T-cell (primary cell): ENCODE measurements at regions not wholly inside any gene's neighbourhood (a gene's known extent, or its start where the extent isn't known, plus 50 kb on each side); places are given as distances from the start of the nearest gene placed in this dataset.

Experiments
- ATAC-seq, 4 experiments: fragments of 200-7000 bp in 3 of 4; fragments of 150-1000 bp in 1 of 4; cut with Tn5 transposase; replicated peaks in 1 of 4; 1 replicate in 3 of 4; 2 replicates in 1 of 4; pipeline ENCODE4 v1.10.0; 2021; ENCODE audit warnings: moderate library complexity in 3 of 4, mild to moderate bottlenecking in 2 of 4, moderate number of reproducible peaks in 1 of 4
- CTCF ChIA-PET, 2 donors: fragments of 300-600 bp; sonication (Branson Sonifier 250); formaldehyde crosslinking; loops; one replicate each; lab custom pipeline; 2022; ENCODE audit warnings: antibody characterized with exemption in 2 of 2; lab: Charles Lee
- POLR2A ChIA-PET, 2 donors: fragments of 300-600 bp; sonication (Branson Sonifier 250); formaldehyde crosslinking; loops; one replicate each; lab custom pipeline; 2022; ENCODE audit warnings: antibody characterized with exemption in 2 of 2; lab: Charles Lee
- DNase-seq, 35 experiments: peaks; one replicate each; pipeline versions ENCODE4 v3.0.0 to v3.0.0-alpha.2; 2013 to 2023
- H3K27ac ChIP-seq: one replicate; pipeline ENCODE4 v1.5.1; 2013; ENCODE audit warnings: low read length
- H3K27me3 ChIP-seq, 2 experiments: replicated peaks in 1 of 2; 1 replicate in 1 of 2; 2 replicates in 1 of 2; pipeline versions ENCODE4 v1.6.1 to v1.7.0; 2013; ENCODE audit warnings: low read length in 1 of 2, mixed read lengths in 1 of 2; ENCODE audit not compliant: control insufficient read depth in 2 of 2, insufficient read depth in 2 of 2; ENCODE audit errors: extremely low read depth in 1 of 2
- H3K36me3 ChIP-seq, 2 donors: 1 replicate in 1 of 2; 2 replicates in 1 of 2; pipeline versions ENCODE4 v1.6.1 to v1.7.0; 2013; ENCODE audit warnings: low read length in 1 of 2; ENCODE audit not compliant: control insufficient read depth in 2 of 2, insufficient read depth in 1 of 2; ENCODE audit errors: extremely low read depth in 1 of 2
- H3K4me1 ChIP-seq, 2 experiments: 1 replicate in 1 of 2; 2 replicates in 1 of 2; pipeline versions ENCODE4 v1.6.1 to v1.7.0; 2013; ENCODE audit warnings: low read length in 2 of 2, mixed read lengths in 1 of 2; ENCODE audit not compliant: insufficient read depth in 2 of 2, control insufficient read depth in 1 of 2; ENCODE audit errors: extremely low read depth in 1 of 2
- H3K4me3 ChIP-seq, 2 donors: 1 replicate in 1 of 2; 2 replicates in 1 of 2; pipeline versions ENCODE4 v1.5.1 to v1.7.0; 2013; ENCODE audit warnings: mild to moderate bottlenecking in 2 of 2, low read length in 1 of 2, moderate library complexity in 1 of 2; ENCODE audit not compliant: control insufficient read depth in 1 of 2; ENCODE audit errors: extremely low read depth in 1 of 2
- H3K9me3 ChIP-seq: 2 replicates; pipeline ENCODE4 v1.7.0; 2013
- H3K27ac Mint-ChIP-seq, 2 donors: one replicate each; pipeline ENCODE4 v1.8.0; 2020 to 2021; ENCODE audit warnings: mild to moderate bottlenecking in 2 of 2, mixed read lengths in 2 of 2
- H3K27me3 Mint-ChIP-seq, 2 donors: one replicate each; pipeline ENCODE4 v1.8.0; 2021 to 2022; ENCODE audit warnings: mixed read lengths in 2 of 2
- H3K36me3 Mint-ChIP-seq: one replicate; pipeline ENCODE4 v1.8.0; 2021; ENCODE audit warnings: mixed read lengths
- H3K4me1 Mint-ChIP-seq, 3 donors: one replicate each; pipeline ENCODE4 v1.8.0; 2020 to 2022; ENCODE audit warnings: mixed read lengths in 3 of 3, mild to moderate bottlenecking in 1 of 3
- H3K4me3 Mint-ChIP-seq, 3 donors: one replicate each; pipeline ENCODE4 v1.8.0; 2020 to 2022; ENCODE audit warnings: mild to moderate bottlenecking in 3 of 3, mixed read lengths in 3 of 3, moderate library complexity in 3 of 3
- H3K9me3 Mint-ChIP-seq, 3 donors: one replicate each; pipeline ENCODE4 v1.8.0; 2020 to 2022; ENCODE audit warnings: mixed read lengths in 3 of 3
- WGBS: methylation state at CpG from one replicate; pipeline ENCODE4 v1.1.5; 2013; ENCODE audit warnings: missing lambda C conversion rate; ENCODE audit not compliant: insufficient coverage; 5-methylcytosine and 5-hydroxymethylcytosine counted together

GRCh38 chr2:147223553-147224060 lies 621.2 kb upstream of the ACVR2A start:
- WGBS = no CpG with 5 or more reads among the region's 2 CpGs
- Mint-ChIP-seq H3K9me3 (peaks cover 0 to 15% (median 8%) of the 10 kb centered on the region in 3 donors), H3K4me1 (no peaks in the 10 kb centered on the region), H3K27me3 (no peaks in the 10 kb centered on the region), H3K36me3 (no peaks in the 10 kb centered on the region), H3K4me3 (no peak overlapping the region), H3K27ac (no peak overlapping the region)
- CTCF ChIA-PET = interaction anchor here (0.6 kb wide), 2 partner anchors 222 to 1131 kb away, joined by 3 to 5 read pairs; no protein-coding TSS in a partner anchor
- Histone ChIP-seq H3K4me1 (no peaks in the 10 kb centered on the region), H3K4me3 (no peak overlapping the region), H3K27ac (no peak overlapping the region), H3K9me3 (no peaks in the 10 kb centered on the region), H3K27me3 (no peaks in the 10 kb centered on the region), H3K36me3 (no peaks in the 10 kb centered on the region)
- POLR2A ChIA-PET = no interaction called here
- DNase-seq = no peak
- ATAC-seq = no peak

- ChIA-PET CTCF (interaction anchor here in 1 of 2 donors (0.6 kb wide), 1 partner anchor 1131 kb away, joined by 3 read pairs; no protein-coding TSS in a partner anchor), POLR2A (no interaction called here)
- H3K27ac ChIP-seq = no peak overlapping the region
- H3K9me3 ChIP-seq = no peaks in the 10 kb centered on the region
- no peaks in the 10 kb centered on the region for H3K4me1 ChIP-seq
- DNase-seq (no peak), ATAC-seq (no peak)
- H3K36me3 Mint-ChIP-seq = no peaks in the 10 kb centered on the region
- no peaks in the 10 kb centered on the region for H3K36me3 ChIP-seq
- peaks cover 0 to 15% (median 8%) of the 10 kb centered on the region in 3 donors for H3K9me3 Mint-ChIP-seq
- no peak overlapping the region for H3K27ac Mint-ChIP-seq
- H3K4me1 Mint-ChIP-seq = no peaks in the 10 kb centered on the region
- H3K4me3 Mint-ChIP-seq = no peak overlapping the region
- H3K4me3 ChIP-seq = no peak overlapping the region
- no peaks in the 10 kb centered on the region for H3K27me3 Mint-ChIP-seq
- no peaks in the 10 kb centered on the region for H3K27me3 ChIP-seq
These were observed 621.7 kb upstream of the ACVR2A start for GRCh38 chr2:147223119-147223518.

DNA sequence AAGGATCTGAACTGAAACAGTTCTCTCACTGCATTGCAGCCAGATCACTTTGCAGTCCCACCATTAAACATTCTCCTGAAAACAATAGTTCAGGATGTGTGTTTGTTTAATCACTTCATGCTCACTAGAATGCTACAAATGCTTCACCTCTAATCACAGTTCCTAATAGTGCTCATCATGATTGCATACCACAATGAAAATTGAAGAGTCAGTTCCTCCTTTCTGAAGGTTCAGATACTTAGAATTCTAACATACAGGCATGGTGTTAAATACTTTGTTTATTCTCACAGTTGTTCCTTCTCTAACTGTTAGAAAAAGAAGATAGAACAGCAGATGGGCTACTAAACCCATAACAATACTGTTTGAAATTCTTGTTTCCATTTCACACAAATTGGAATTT lies 622.3 kb upstream of the ACVR2A start:
- H3K36me3 ChIP-seq = no peaks in the 10 kb centered on the region
- H3K27ac Mint-ChIP-seq = no peak overlapping the region
- DNase-seq (no peak), ATAC-seq (no peak)
- H3K27ac ChIP-seq = no peak overlapping the region
- H3K4me1 ChIP-seq = no peaks in the 10 kb centered on the region
- H3K36me3 Mint-ChIP-seq = no peaks in the 10 kb centered on the region
- H3K4me3 Mint-ChIP-seq = no peak overlapping the region
- peaks cover 0 to 18% (median 10%) of the 10 kb centered on the region in 3 donors for H3K9me3 Mint-ChIP-seq
- no peaks in the 10 kb centered on the region for H3K27me3 Mint-ChIP-seq
- H3K4me1 Mint-ChIP-seq = no peaks in the 10 kb centered on the region
- ChIA-PET CTCF (no interaction called here), POLR2A (no interaction called here)
- no peaks in the 10 kb centered on the region for H3K27me3 ChIP-seq
- no peak overlapping the region for H3K4me3 ChIP-seq
- H3K9me3 ChIP-seq = no peaks in the 10 kb centered on the region

DNA sequence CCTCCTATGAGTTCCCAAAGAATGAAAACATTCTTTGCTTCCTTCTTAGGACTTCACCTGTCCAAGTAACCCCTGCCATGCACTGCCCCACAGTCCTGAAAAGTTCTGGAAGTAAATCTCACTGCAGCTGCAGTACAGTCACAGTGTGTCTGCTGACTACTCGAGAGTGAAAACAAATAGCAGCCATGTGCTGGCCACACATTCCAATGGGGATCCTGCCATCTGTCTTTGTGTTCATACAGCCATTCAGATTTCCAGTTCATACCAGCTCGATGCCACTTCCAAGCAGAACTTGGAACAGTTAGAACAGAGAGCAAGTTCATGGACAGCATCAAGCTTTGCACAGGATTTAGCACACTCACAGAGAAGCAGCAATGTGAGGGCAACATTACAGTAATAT lies 629.9 kb upstream of the ACVR2A start:
- WGBS = 49% methylated on average over 2 of the region's 2 CpGs
- H3K27ac Mint-ChIP-seq = no peak overlapping the region
- no peak overlapping the region for H3K27ac ChIP-seq
- H3K9me3 ChIP-seq = no peaks in the 10 kb centered on the region
- H3K4me3 ChIP-seq = no peak overlapping the region
- POLR2A ChIA-PET = no interaction called here
- H3K9me3 Mint-ChIP-seq = peaks cover 4 to 27% (median 11%) of the 10 kb centered on the region in 3 donors
- H3K36me3 ChIP-seq = no peaks in the 10 kb centered on the region
- H3K4me1 ChIP-seq = no peaks in the 10 kb centered on the region
- H3K4me1 Mint-ChIP-seq = no peaks in the 10 kb centered on the region
- ATAC-seq (no peak), DNase-seq (no peak)
- H3K27me3 ChIP-seq = no peaks in the 10 kb centered on the region
- no peak overlapping the region for H3K4me3 Mint-ChIP-seq
- CTCF ChIA-PET = no interaction called here
- H3K36me3 Mint-ChIP-seq = no peaks in the 10 kb centered on the region
- no peaks in the 10 kb centered on the region for H3K27me3 Mint-ChIP-seq

DNA sequence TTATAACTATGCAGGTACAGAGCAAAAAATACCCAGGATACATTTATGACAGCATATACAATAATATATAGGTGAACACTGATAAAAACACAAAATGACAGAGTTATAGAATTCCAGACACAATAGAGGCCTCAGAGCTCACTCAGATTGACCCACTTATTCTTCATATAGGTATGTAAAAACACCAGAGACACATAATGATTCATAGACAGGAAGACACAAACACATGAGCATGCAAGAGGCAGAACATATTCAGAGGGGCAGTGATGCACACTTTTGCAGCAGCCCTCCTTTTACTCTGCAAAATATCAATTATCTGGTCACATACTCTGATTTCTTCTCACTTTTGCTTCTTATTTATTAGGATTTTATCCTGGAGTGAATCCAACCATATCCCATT lies 633.3 kb upstream of the ACVR2A start:
- no peaks in the 10 kb centered on the region for H3K36me3 ChIP-seq
- no peak overlapping the region for H3K27ac Mint-ChIP-seq
- H3K4me3 ChIP-seq = no peak overlapping the region
- no peak overlapping the region for H3K4me3 Mint-ChIP-seq
- POLR2A ChIA-PET = no interaction called here
- no peaks in the 10 kb centered on the region for H3K4me1 ChIP-seq
- H3K9me3 Mint-ChIP-seq = peaks cover 0 to 9% (median 4%) of the 10 kb centered on the region in 3 donors
- no peaks in the 10 kb centered on the region for H3K27me3 Mint-ChIP-seq
- no peaks in the 10 kb centered on the region for H3K27me3 ChIP-seq
- ATAC-seq (no peak), DNase-seq (no peak)
- no peaks in the 10 kb centered on the region for H3K4me1 Mint-ChIP-seq
- CTCF ChIA-PET = no interaction called here
- no peaks in the 10 kb centered on the region for H3K36me3 Mint-ChIP-seq
- no peaks in the 10 kb centered on the region for H3K9me3 ChIP-seq
- H3K27ac ChIP-seq = no peak overlapping the region

DNA sequence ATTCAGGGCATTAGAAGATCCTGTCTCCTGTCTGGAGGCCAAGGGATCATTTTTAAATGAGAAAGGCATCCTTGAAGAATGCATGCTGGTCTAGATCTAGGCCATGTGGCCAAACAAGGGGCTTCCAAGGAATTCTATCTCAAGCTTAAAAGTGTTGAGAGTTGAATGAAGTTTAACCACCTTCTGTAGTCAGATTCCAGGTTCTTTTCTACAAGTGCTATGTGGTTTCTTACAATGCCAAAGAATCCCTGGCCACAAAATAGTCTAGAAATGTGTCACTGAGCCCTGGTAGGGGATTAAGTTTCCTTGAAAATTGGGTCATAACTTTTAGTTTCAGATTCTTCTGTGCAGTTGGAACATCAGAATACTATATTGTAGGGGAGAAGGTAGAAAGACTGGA lies 640.7 kb upstream of the ACVR2A start:
- no peak overlapping the region for H3K4me3 ChIP-seq
- H3K4me1 ChIP-seq = no peaks in the 10 kb centered on the region
- ChIA-PET POLR2A (no interaction called here), CTCF (no interaction called here)
- no peaks in the 10 kb centered on the region for H3K9me3 ChIP-seq
- no peak for DNase-seq
- no peaks in the 10 kb centered on the region for H3K27me3 ChIP-seq
- Mint-ChIP-seq H3K4me1 (no peaks in the 10 kb centered on the region), H3K4me3 (no peak overlapping the region), H3K9me3 (peaks cover 6 to 7% (median 7%) of the 10 kb centered on the region in 3 donors), H3K27me3 (no peaks in the 10 kb centered on the region), H3K27ac (no peak overlapping the region), H3K36me3 (no peaks in the 10 kb centered on the region)
- no peak for ATAC-seq
- H3K27ac ChIP-seq = no peak overlapping the region
- H3K36me3 ChIP-seq = no peaks in the 10 kb centered on the region

- CTCF ChIA-PET = no interaction called here
- Histone ChIP-seq H3K9me3 (no peaks in the 10 kb centered on the region), H3K4me3 (no peak overlapping the region), H3K4me1 (no peaks in the 10 kb centered on the region), H3K27ac (no peak overlapping the region), H3K27me3 (no peaks in the 10 kb centered on the region), H3K36me3 (no peaks in the 10 kb centered on the region)
- H3K4me3 Mint-ChIP-seq = no peak overlapping the region
- H3K9me3 Mint-ChIP-seq = no peaks in the 10 kb centered on the region
- no peak for ATAC-seq
- H3K4me1 Mint-ChIP-seq = no peaks in the 10 kb centered on the region
- WGBS = 79% methylated on average over 5 of the region's 5 CpGs
- no peak overlapping the region for H3K27ac Mint-ChIP-seq
- no peak for DNase-seq
- POLR2A ChIA-PET = no interaction called here
- no peaks in the 10 kb centered on the region for H3K36me3 Mint-ChIP-seq
- H3K27me3 Mint-ChIP-seq = no peaks in the 10 kb centered on the region
These were observed 646.1 kb upstream of the ACVR2A start for GRCh38 chr2:147198651-147199171.
